ENCODE measurements at regions not wholly inside any gene's neighbourhood (a gene's known extent, or its start where the extent isn't known, plus 50 kb on each side); places are given as distances from the start of the nearest gene placed in this dataset.

- Histone ChIP-seq H3K36me3 (ENCODE audit: control insufficient read depth in 2 of 3, insufficient read depth in 3 of 3, low read length in 3 of 3) (no peaks in the 10 kb centered on the region), H3K27ac (ENCODE audit: low read depth, low read length) (no peak overlapping the region), H3K27me3 (ENCODE audit: control insufficient read depth in 2 of 2, insufficient read depth in 2 of 2, low read length in 2 of 2) (no peaks in the 10 kb centered on the region), H3K4me1 (ENCODE audit: control insufficient read depth in 2 of 2, insufficient read depth in 2 of 2, low read length in 2 of 2) (no peaks in the 10 kb centered on the region), H3K4me3 (ENCODE audit: low read length) (no peak overlapping the region), H3K9me3 (ENCODE audit: control insufficient read depth in 2 of 3, low read length in 3 of 3) (no peaks in the 10 kb centered on the region)
- Mint-ChIP-seq H3K9me3 (peaks cover 0 to 2% (median 0%) of the 10 kb centered on the region in 11 donors), H3K4me1 (no peaks in the 10 kb centered on the region), H3K27me3 (peaks cover 0 to 12% (median 0%) of the 10 kb centered on the region in 5 donors), H3K4me3 (no peak overlapping the region), H3K27ac (no peak overlapping the region), H3K36me3 (no peaks in the 10 kb centered on the region)
- DNase-seq (no peak), ATAC-seq (no peak)
- ChIA-PET POLR2A (no interaction called here), CTCF (interaction anchor here (0.6 kb wide), 1 partner anchor 357 kb away, joined by 3 read pairs; no protein-coding TSS in a partner anchor)
- intact Hi-C loops (cut with micrococcal nuclease): no loop called here
Observed at GRCh38 chr1:78358165-78358564, 132.6 kb upstream of the PTGFR start.

- Mint-ChIP-seq H3K9me3 (peaks cover 0 to 2% (median 0%) of the 10 kb centered on the region in 11 donors), H3K4me1 (no peaks in the 10 kb centered on the region), H3K4me3 (no peak overlapping the region), H3K27me3 (peaks cover 0 to 15% (median 0%) of the 10 kb centered on the region in 5 donors), H3K27ac (no peak overlapping the region), H3K36me3 (no peaks in the 10 kb centered on the region)
- Histone ChIP-seq H3K27ac (ENCODE audit: low read depth, low read length) (no peak overlapping the region), H3K36me3 (ENCODE audit: control insufficient read depth in 2 of 3, insufficient read depth in 3 of 3, low read length in 3 of 3) (no peaks in the 10 kb centered on the region), H3K4me1 (ENCODE audit: control insufficient read depth in 2 of 2, insufficient read depth in 2 of 2, low read length in 2 of 2) (no peaks in the 10 kb centered on the region), H3K9me3 (ENCODE audit: control insufficient read depth in 2 of 3, low read length in 3 of 3) (no peaks in the 10 kb centered on the region), H3K27me3 (ENCODE audit: control insufficient read depth in 2 of 2, insufficient read depth in 2 of 2, low read length in 2 of 2) (no peaks in the 10 kb centered on the region), H3K4me3 (ENCODE audit: low read length) (no peak overlapping the region)
- ATAC-seq: no peak
- ChIA-PET POLR2A (no interaction called here), CTCF (no interaction called here)
- intact Hi-C loops (cut with micrococcal nuclease): no loop called here
- DNase-seq: no peak
Observed at GRCh38 chr1:78359666-78360065, 131.1 kb upstream of the PTGFR start.

GRCh38 chr1:78360584-78360983, 130.2 kb upstream of the PTGFR start:
- CTCF ChIA-PET: no interaction called here

GRCh38 chr1:78367700-78368099, 123.1 kb upstream of the PTGFR start:
- ChIA-PET POLR2A (no interaction called here), CTCF (no interaction called here)
- H3K4me1 Mint-ChIP-seq: no peaks in the 10 kb centered on the region

More at GRCh38 chr1:78360584-78360983, 130.2 kb upstream of the PTGFR start:
- POLR2A ChIA-PET: no interaction called here
- H3K4me3 Mint-ChIP-seq: no peak overlapping the region
- no peaks in the 10 kb centered on the region for H3K4me1 Mint-ChIP-seq
- no peaks in the 10 kb centered on the region for H3K4me1 ChIP-seq (ENCODE audit: control insufficient read depth in 2 of 2, insufficient read depth in 2 of 2, low read length in 2 of 2)
- no peaks in the 10 kb centered on the region for H3K27me3 ChIP-seq (ENCODE audit: control insufficient read depth in 2 of 2, insufficient read depth in 2 of 2, low read length in 2 of 2)
- H3K27me3 Mint-ChIP-seq: peaks cover 0 to 20% (median 0%) of the 10 kb centered on the region in 5 donors
- H3K27ac Mint-ChIP-seq: no peak overlapping the region
- DNase-seq (no peak), ATAC-seq (no peak)
- intact Hi-C loops (cut with micrococcal nuclease): no loop called here
- H3K9me3 ChIP-seq (ENCODE audit: control insufficient read depth in 2 of 3, low read length in 3 of 3): no peaks in the 10 kb centered on the region
- H3K9me3 Mint-ChIP-seq: peaks cover 0 to 2% (median 0%) of the 10 kb centered on the region in 11 donors
- no peak overlapping the region for H3K27ac ChIP-seq (ENCODE audit: low read depth, low read length)
- no peaks in the 10 kb centered on the region for H3K36me3 ChIP-seq (ENCODE audit: control insufficient read depth in 2 of 3, insufficient read depth in 3 of 3, low read length in 3 of 3)
- H3K4me3 ChIP-seq (ENCODE audit: low read length): no peak overlapping the region
- H3K36me3 Mint-ChIP-seq: no peaks in the 10 kb centered on the region

GRCh38 chr1:78369546-78369945, 121.2 kb upstream of the PTGFR start:
- ATAC-seq (no peak), DNase-seq (no peak)
- peaks cover 0 to 1% (median 0%) of the 10 kb centered on the region in 11 donors for H3K9me3 Mint-ChIP-seq
- peaks cover 2 to 12% (median 8%) of the 10 kb centered on the region in 5 donors for H3K27me3 Mint-ChIP-seq
- Histone ChIP-seq H3K4me1 (ENCODE audit: control insufficient read depth in 2 of 2, insufficient read depth in 2 of 2, low read length in 2 of 2) (no peaks in the 10 kb centered on the region), H3K4me3 (ENCODE audit: low read length) (no peak overlapping the region), H3K9me3 (ENCODE audit: control insufficient read depth in 2 of 3, low read length in 3 of 3) (no peaks in the 10 kb centered on the region), H3K36me3 (ENCODE audit: control insufficient read depth in 2 of 3, insufficient read depth in 3 of 3, low read length in 3 of 3) (no peaks in the 10 kb centered on the region), H3K27me3 (ENCODE audit: control insufficient read depth in 2 of 2, insufficient read depth in 2 of 2, low read length in 2 of 2) (no peaks in the 10 kb centered on the region), H3K27ac (ENCODE audit: low read depth, low read length) (no peak overlapping the region)
- no peaks in the 10 kb centered on the region for H3K4me1 Mint-ChIP-seq
- intact Hi-C loops (cut with micrococcal nuclease): no loop called here
- POLR2A ChIA-PET: no interaction called here
- no peak overlapping the region for H3K4me3 Mint-ChIP-seq
- CTCF ChIA-PET: no interaction called here
- no peaks in the 10 kb centered on the region for H3K36me3 Mint-ChIP-seq
- no peak overlapping the region for H3K27ac Mint-ChIP-seq

More at GRCh38 chr1:78367700-78368099, 123.1 kb upstream of the PTGFR start:
- no peak overlapping the region for H3K4me3 Mint-ChIP-seq
- Histone ChIP-seq H3K27ac (ENCODE audit: low read depth, low read length) (no peak overlapping the region), H3K36me3 (ENCODE audit: control insufficient read depth in 2 of 3, insufficient read depth in 3 of 3, low read length in 3 of 3) (no peaks in the 10 kb centered on the region), H3K9me3 (ENCODE audit: control insufficient read depth in 2 of 3, low read length in 3 of 3) (no peaks in the 10 kb centered on the region), H3K4me3 (ENCODE audit: low read length) (no peak overlapping the region), H3K4me1 (ENCODE audit: control insufficient read depth in 2 of 2, insufficient read depth in 2 of 2, low read length in 2 of 2) (no peaks in the 10 kb centered on the region), H3K27me3 (ENCODE audit: control insufficient read depth in 2 of 2, insufficient read depth in 2 of 2, low read length in 2 of 2) (no peaks in the 10 kb centered on the region)
- ATAC-seq (no peak), DNase-seq (no peak)
- H3K27me3 Mint-ChIP-seq: peaks cover 2 to 14% (median 10%) of the 10 kb centered on the region in 5 donors
- peaks cover 0 to 1% (median 0%) of the 10 kb centered on the region in 11 donors for H3K9me3 Mint-ChIP-seq
- intact Hi-C loops (cut with micrococcal nuclease): no loop called here
- no peak overlapping the region for H3K27ac Mint-ChIP-seq
- no peaks in the 10 kb centered on the region for H3K36me3 Mint-ChIP-seq

GRCh38 chr1:78370356-78370755, 120.4 kb upstream of the PTGFR start:
- no peak overlapping the region for H3K27ac Mint-ChIP-seq
- H3K9me3 Mint-ChIP-seq: peaks cover 0 to 1% (median 0%) of the 10 kb centered on the region in 11 donors
- no peak overlapping the region for H3K4me3 Mint-ChIP-seq
- no peaks in the 10 kb centered on the region for H3K4me1 ChIP-seq (ENCODE audit: control insufficient read depth in 2 of 2, insufficient read depth in 2 of 2, low read length in 2 of 2)
- no peaks in the 10 kb centered on the region for H3K9me3 ChIP-seq (ENCODE audit: control insufficient read depth in 2 of 3, low read length in 3 of 3)
- H3K36me3 Mint-ChIP-seq: no peaks in the 10 kb centered on the region
- no peak overlapping the region for H3K4me3 ChIP-seq (ENCODE audit: low read length)
- DNase-seq (no peak), ATAC-seq (no peak)
- H3K27me3 Mint-ChIP-seq: peaks cover 0 to 10% (median 4%) of the 10 kb centered on the region in 5 donors
- H3K27ac ChIP-seq (ENCODE audit: low read depth, low read length): no peak overlapping the region
- CTCF ChIA-PET: no interaction called here
- no peaks in the 10 kb centered on the region for H3K4me1 Mint-ChIP-seq
- POLR2A ChIA-PET: no interaction called here
- H3K36me3 ChIP-seq (ENCODE audit: control insufficient read depth in 2 of 3, insufficient read depth in 3 of 3, low read length in 3 of 3): no peaks in the 10 kb centered on the region
- intact Hi-C loops (cut with micrococcal nuclease): no loop called here
- H3K27me3 ChIP-seq (ENCODE audit: control insufficient read depth in 2 of 2, insufficient read depth in 2 of 2, low read length in 2 of 2): no peaks in the 10 kb centered on the region

- H3K4me3 Mint-ChIP-seq: no peak overlapping the region
- no peak overlapping the region for H3K27ac ChIP-seq (ENCODE audit: low read depth, low read length)
- intact Hi-C loops (cut with micrococcal nuclease): no loop called here
Observed at GRCh38 chr1:78370779-78371482, 119.8 kb upstream of the PTGFR start.

More at GRCh38 chr1:78370779-78371482, 119.8 kb upstream of the PTGFR start:
- no peaks in the 10 kb centered on the region for H3K36me3 ChIP-seq (ENCODE audit: control insufficient read depth in 2 of 3, insufficient read depth in 3 of 3, low read length in 3 of 3)
- ATAC-seq (no peak), DNase-seq (no peak)
- POLR2A ChIA-PET: no interaction called here
- CTCF ChIA-PET: no interaction called here
- H3K27me3 ChIP-seq (ENCODE audit: control insufficient read depth in 2 of 2, insufficient read depth in 2 of 2, low read length in 2 of 2): no peaks in the 10 kb centered on the region
- H3K9me3 ChIP-seq (ENCODE audit: control insufficient read depth in 2 of 3, low read length in 3 of 3): no peaks in the 10 kb centered on the region
- no peak overlapping the region for H3K4me3 ChIP-seq (ENCODE audit: low read length)
- peaks cover 0 to 1% (median 0%) of the 10 kb centered on the region in 11 donors for H3K9me3 Mint-ChIP-seq
- H3K36me3 Mint-ChIP-seq: no peaks in the 10 kb centered on the region
- H3K4me1 Mint-ChIP-seq: no peaks in the 10 kb centered on the region
- no peaks in the 10 kb centered on the region for H3K4me1 ChIP-seq (ENCODE audit: control insufficient read depth in 2 of 2, insufficient read depth in 2 of 2, low read length in 2 of 2)
- peaks cover 0 to 10% (median 4%) of the 10 kb centered on the region in 5 donors for H3K27me3 Mint-ChIP-seq
- peak overlapping the region in 1 of 9 donors; percentile 37 for H3K27ac Mint-ChIP-seq

All from naive thymus-derived CD4-positive, alpha-beta T cell (primary cell).